ENCODE measurements at regions not wholly inside any gene's neighbourhood (a gene's known extent, or its start where the extent isn't known, plus 50 kb on each side); places are given as distances from the start of the nearest gene placed in this dataset.
A peak's percentile ranks its signal among the peaks of the same experiment; 100 is the strongest.
"Not testable (repeated sequence)": the region's sequence is repeated elsewhere in the genome, so short reads cannot be mapped to it uniquely, and the experiment has no call there.

DNA sequence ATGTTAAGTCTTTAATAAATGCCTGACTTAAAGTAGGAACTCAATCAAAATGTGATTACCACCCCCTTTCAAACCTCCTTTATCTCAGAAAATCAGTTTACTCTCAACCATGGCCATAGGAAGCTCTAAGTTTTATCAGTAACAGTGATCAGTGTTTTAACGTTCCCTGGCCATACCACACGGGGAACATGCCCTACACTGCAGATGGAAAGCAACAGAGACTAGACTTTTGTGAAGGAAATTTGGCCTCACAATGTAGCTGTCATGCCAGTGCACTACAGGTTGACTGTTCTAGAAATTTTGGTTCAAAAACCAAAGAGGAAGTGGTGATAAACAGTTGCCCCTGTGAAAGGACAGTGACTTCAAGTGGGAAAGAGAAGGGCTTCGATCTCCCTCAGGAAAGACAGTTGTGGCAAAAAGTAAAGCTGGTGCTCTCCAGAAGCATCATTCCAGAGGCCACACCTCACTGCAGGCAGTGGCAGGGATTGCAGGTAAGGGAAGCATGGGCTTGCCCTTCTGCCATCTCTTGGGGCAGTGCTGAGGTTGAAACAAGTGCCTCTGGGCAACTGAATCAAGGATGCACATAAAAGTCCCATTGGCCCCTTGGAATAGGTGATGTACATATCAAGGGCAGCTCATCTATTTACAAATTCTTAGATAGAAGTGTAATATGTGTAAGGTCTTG, 57.7 kb upstream of the FCGR1A start:
- in situ Hi-C loops (cut with MboI): not testable (repeated sequence)
- no CpG with 5 or more reads among the region's 3 CpGs for WGBS (ENCODE audit: insufficient coverage, low coverage, missing lambda C conversion rate)

DNA sequence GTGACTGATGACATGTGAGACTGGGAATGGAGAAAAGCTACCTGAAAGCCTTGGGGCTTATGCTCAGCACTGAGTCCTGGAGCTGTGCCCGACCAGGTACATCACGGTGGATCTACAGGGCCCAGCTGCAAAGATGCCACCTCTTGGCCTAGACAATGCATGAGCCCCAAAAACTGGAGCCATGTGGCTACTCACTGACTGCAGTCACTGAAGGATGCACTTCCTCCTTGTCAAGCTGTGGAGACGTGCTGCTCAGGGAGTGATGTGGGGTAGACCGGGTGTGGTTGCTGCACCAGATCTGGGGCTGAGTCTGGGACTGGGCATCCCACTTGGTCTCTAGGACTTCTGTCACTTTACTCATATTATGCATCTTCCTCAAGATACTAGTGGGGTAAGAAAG, 55.8 kb upstream of the FCGR1A start:
- in situ Hi-C loops (cut with MboI); H4K20me1 ChIP-seq (replicated peaks; ENCODE audit: control insufficient read depth, insufficient read depth, low read length); ATAC-seq; H3K9me1 ChIP-seq (ENCODE audit: control insufficient read depth, insufficient read depth, low read length); H3K9me3 ChIP-seq (replicated peaks; ENCODE audit: control insufficient read depth, insufficient read depth, low read depth, low read length); H3K27me3 ChIP-seq (ENCODE audit: control insufficient read depth in 2 of 2, insufficient read depth in 2 of 2, low read length in 2 of 2); POLR2A ChIA-PET; H3K27ac ChIP-seq (ENCODE audit: extremely low read depth, low read depth, low read length); H3K4me2 ChIP-seq (ENCODE audit: insufficient read depth, low read length); H2AFZ ChIP-seq (ENCODE audit: low read depth, low read length); H3K79me2 ChIP-seq (ENCODE audit: control insufficient read depth, insufficient read depth, low read length); H3K4me1 ChIP-seq (replicated peaks in 1 of 2; ENCODE audit: control insufficient read depth in 2 of 2, insufficient read depth in 2 of 2, low read length in 2 of 2); DNase-seq (ENCODE audit: extremely low read depth in 1 of 4, low spot score in 3 of 4); FAIRE-seq; H3K36me3 ChIP-seq (ENCODE audit: control insufficient read depth, insufficient read depth, low read length); CTCF ChIA-PET (ENCODE audit: low intra/inter-chr PET ratio); H3K4me3 ChIP-seq; H3K9ac ChIP-seq (ENCODE audit: insufficient read depth in 1 of 2, low read depth in 2 of 2, low read length in 2 of 2); intact Hi-C loops (cut with micrococcal nuclease); BruUV-seq (replicated peaks): not testable (repeated sequence)
- no CpG with 5 or more reads among the region's 4 CpGs for WGBS (ENCODE audit: insufficient coverage, low coverage, missing lambda C conversion rate)

More for the DNA sequence above, 57.7 kb upstream of the FCGR1A start:
- H3K4me1 ChIP-seq (replicated peaks in 1 of 2; ENCODE audit: control insufficient read depth in 2 of 2, insufficient read depth in 2 of 2, low read length in 2 of 2); BruUV-seq (replicated peaks); intact Hi-C loops (cut with micrococcal nuclease); DNase-seq (ENCODE audit: extremely low read depth in 1 of 4, low spot score in 3 of 4); H3K4me3 ChIP-seq; H3K36me3 ChIP-seq (ENCODE audit: control insufficient read depth, insufficient read depth, low read length); H3K79me2 ChIP-seq (ENCODE audit: control insufficient read depth, insufficient read depth, low read length); CTCF ChIA-PET (ENCODE audit: low intra/inter-chr PET ratio); H3K9me3 ChIP-seq (replicated peaks; ENCODE audit: control insufficient read depth, insufficient read depth, low read depth, low read length); H3K9me1 ChIP-seq (ENCODE audit: control insufficient read depth, insufficient read depth, low read length); H3K9ac ChIP-seq (ENCODE audit: insufficient read depth in 1 of 2, low read depth in 2 of 2, low read length in 2 of 2); H3K4me2 ChIP-seq (ENCODE audit: insufficient read depth, low read length); ATAC-seq; H3K27me3 ChIP-seq (ENCODE audit: control insufficient read depth in 2 of 2, insufficient read depth in 2 of 2, low read length in 2 of 2); POLR2A ChIA-PET; H2AFZ ChIP-seq (ENCODE audit: low read depth, low read length); H4K20me1 ChIP-seq (replicated peaks; ENCODE audit: control insufficient read depth, insufficient read depth, low read length); H3K27ac ChIP-seq (ENCODE audit: extremely low read depth, low read depth, low read length): not testable (repeated sequence)
- FAIRE-seq: peak; percentile 32

DNA sequence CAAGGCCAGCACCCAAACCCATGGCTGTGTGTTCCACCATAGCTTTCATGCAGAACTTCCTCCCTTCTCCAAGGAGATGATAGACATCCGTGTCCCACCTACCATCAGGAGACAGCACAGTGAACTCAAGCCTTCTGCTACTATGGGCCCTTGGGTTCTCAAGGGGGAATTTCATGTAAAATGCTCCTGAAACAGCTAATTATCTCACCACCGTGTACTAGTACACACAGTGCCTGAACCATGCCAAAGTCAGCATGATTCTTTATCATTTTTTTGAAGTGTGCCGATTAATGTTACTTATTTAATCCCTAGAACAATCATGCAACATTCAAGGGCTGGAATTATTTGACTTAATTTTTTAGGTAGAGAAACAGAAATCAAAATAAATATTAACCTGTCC, 53.9 kb upstream of the FCGR1A start:
- H3K4me3 ChIP-seq; DNase-seq (ENCODE audit: extremely low read depth in 1 of 4, low spot score in 3 of 4); H3K9ac ChIP-seq (ENCODE audit: insufficient read depth in 1 of 2, low read depth in 2 of 2, low read length in 2 of 2); H3K36me3 ChIP-seq (ENCODE audit: control insufficient read depth, insufficient read depth, low read length); FAIRE-seq; ATAC-seq; H3K79me2 ChIP-seq (ENCODE audit: control insufficient read depth, insufficient read depth, low read length); intact Hi-C loops (cut with micrococcal nuclease); in situ Hi-C loops (cut with MboI); POLR2A ChIA-PET; H3K4me1 ChIP-seq (replicated peaks in 1 of 2; ENCODE audit: control insufficient read depth in 2 of 2, insufficient read depth in 2 of 2, low read length in 2 of 2); H3K4me2 ChIP-seq (ENCODE audit: insufficient read depth, low read length); BruUV-seq (replicated peaks); H3K27me3 ChIP-seq (ENCODE audit: control insufficient read depth in 2 of 2, insufficient read depth in 2 of 2, low read length in 2 of 2); CTCF ChIA-PET (ENCODE audit: low intra/inter-chr PET ratio); H3K9me3 ChIP-seq (replicated peaks; ENCODE audit: control insufficient read depth, insufficient read depth, low read depth, low read length); H4K20me1 ChIP-seq (replicated peaks; ENCODE audit: control insufficient read depth, insufficient read depth, low read length); H3K27ac ChIP-seq (ENCODE audit: extremely low read depth, low read depth, low read length); H3K9me1 ChIP-seq (ENCODE audit: control insufficient read depth, insufficient read depth, low read length); H2AFZ ChIP-seq (ENCODE audit: low read depth, low read length): not testable (repeated sequence)
- WGBS (ENCODE audit: insufficient coverage, low coverage, missing lambda C conversion rate): no CpG with 5 or more reads among the region's 3 CpGs

All from K562 (cell line).